ENCODE measurements at regions not wholly inside any gene's neighbourhood (a gene's known extent, or its start where the extent isn't known, plus 50 kb on each side); places are given as distances from the start of the nearest gene placed in this dataset.
"Not testable (repeated sequence)": the region's sequence is repeated elsewhere in the genome, so short reads cannot be mapped to it uniquely, and the experiment has no call there.

DNA sequence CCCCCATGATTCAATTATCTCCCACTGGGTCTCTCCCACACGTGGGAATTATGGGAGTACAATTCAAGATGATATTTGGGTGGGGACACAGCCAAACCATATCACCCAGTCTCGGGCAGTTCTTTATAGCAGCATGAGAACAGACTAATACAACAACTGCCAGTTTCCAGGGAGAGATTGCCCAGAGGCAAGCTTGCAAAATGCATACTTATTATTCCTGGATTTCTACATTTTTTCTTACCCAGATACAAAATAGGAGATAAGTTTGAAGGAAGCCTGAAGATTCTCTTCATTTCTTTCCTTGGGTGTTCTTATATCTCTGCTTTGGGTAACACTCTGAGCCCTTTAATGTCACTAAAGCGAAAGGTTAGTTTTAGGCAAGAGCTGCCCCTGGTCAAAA lies 691.2 kb downstream of the TAF11L14 start:
- DNase-seq (ENCODE audit: low read depth in 2 of 2), result no peak

DNA sequence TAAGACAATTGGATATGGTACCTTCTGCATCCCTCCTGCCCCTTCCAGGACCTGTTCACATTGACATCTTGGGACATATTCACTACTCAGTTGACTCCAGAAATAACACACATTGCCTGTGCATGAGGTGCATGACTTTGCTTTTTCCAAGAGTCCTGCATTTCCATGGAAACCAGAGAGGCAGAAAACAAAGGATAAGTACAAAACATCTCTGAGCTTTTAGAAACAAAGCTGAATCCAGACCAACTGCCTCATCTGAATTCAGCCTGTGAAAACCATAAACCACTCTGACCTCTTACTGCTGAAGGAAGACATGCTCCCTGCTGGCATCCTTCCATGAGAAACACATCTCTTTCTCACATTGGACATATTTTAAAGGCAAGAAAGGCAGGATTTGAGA lies 695.1 kb downstream of the TAF11L14 start:
- DNase-seq (ENCODE audit: low read depth in 2 of 2), result no peak

DNA sequence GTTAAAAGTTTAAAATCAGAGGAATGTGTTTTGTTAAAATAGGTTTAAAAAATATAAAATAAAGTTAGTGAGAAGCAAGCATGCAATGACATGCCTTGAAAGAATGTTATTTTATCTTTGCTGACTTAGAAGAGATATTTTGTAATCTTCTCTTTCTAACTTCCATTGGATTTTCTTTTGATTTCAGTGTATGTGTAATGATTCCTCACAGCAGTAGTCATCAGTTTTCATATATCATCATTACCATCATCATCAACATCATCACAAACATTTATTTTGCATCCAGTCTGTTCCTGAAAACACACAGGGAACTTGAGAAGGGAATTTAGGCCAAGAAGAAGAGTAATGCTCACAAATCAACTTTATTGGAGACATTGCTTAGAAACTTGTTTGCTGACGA lies 699.6 kb downstream of the TAF11L14 start:
- DNase-seq (ENCODE audit: low read depth in 2 of 2), result no peak

DNA sequence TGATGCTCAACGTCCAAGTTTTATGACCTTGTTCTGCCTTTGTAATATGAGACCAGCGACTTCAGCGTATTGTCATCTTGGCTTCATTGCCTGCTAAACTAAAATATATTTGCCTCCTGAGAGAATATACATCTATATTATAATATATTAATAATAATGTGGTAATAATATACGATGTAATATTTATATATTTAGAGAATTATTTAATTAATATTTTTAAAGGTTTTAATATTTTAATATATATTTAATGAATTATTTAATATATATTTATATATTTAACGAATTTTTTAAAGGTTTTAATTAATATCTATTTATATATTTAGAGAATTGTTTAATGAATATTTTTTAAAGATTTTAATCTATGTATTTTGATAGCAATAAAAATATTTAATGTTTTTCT lies 700.7 kb downstream of the TAF11L14 start:
- no peak for DNase-seq (ENCODE audit: low read depth in 2 of 2)

DNA sequence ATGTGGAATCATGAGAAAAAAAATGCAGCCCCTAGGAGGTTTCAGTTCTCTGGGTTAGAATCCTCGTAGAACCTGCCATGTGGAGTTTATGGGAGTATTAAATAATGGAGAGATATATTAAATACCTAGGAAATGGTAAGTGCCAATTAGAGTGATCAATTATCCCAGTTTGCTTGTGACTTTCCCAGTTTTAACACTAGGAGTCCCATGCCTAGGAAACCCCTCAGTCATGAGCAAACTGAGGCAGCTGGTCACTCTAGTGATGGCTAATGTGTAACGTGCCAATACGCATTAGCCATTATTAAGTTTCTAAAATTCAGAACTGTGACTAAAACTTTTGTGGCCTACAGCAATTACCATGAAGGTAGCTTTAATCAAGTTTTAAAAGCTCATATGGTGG lies 720.6 kb downstream of the TAF11L14 start:
- DNase-seq (ENCODE audit: low read depth in 2 of 2), result no peak

DNA sequence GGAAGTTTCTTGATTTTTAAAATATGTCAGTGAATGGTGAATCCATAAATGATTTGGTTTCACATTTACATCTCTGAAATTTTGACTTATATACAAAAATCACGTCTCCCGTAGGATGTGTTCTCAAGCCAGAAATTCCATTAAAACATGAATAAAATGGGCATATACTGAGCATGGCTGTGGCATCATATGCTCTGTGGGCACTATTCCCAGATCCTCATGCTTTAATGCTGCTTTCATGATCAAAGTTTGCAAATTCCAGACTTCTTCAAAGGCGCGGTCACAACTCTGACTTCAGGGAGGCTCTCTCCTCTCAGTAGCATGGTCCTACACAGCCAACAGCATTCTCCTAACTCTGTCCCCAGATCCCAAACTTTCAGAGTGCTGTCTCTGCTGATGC lies 723.2 kb downstream of the TAF11L14 start:
- DNase-seq (ENCODE audit: low read depth in 2 of 2), result no peak

DNA sequence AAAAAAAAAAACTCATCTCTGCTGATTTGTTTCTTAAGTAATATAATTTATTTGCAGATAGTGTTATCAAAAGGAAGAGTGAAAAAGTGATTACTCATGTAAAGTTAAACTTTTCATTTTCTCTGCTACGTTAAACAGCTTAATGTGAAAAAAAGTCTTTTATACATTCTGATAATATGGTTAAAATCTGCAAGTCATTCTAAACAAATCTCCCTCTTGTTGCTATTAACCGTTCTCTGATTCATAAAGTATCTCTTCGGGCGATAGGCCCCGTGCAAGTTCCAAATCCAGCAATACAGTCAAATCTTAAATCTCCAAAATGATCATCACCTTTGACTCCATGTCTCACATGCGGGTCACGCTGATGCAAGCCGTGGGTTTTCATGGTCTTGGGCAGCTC lies 732.0 kb downstream of the TAF11L14 start:
- DNase-seq (ENCODE audit: low read depth in 2 of 2), result no peak

DNA sequence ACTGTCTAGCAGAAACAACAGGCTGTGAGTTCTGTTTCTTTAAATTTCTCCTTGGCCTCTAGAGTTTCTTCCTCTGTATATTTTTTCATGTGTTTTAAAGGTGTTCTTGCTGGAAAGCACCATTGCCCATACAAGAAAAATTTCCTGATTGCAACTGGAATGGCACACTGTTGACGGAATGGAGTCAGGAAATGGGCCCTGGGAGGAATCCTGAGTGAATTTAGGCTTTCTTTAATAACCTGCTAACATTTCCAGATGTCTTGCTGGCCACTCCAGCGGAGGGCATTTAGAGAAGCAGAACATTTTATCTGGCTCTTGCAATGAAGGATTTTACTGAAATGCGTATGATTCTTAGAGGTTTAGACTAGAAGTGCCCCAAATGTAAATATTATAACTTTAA lies 736.3 kb downstream of the TAF11L14 start:
- no peak for DNase-seq (ENCODE audit: low read depth in 2 of 2)

DNA sequence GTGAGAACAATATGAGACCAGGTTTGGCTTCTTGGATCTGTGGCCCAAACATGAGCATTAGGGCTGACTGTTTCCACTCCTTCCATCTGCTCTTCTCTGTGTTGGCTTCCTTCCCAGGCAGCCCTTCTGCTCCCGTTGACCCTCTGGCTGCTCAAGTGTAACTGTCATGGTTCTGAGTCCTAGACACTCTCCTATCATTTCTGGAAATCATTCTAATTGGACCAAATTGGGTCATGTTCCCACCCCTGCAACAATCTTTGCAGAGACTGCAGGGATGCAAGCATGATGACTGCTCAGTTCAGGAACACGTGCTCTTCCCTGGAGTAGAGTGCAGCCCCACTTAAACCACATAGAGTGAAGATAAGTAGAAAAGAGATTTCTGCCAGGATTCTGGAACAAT lies 741.4 kb downstream of the TAF11L14 start:
- DNase-seq (ENCODE audit: low read depth in 2 of 2), result no peak

DNA sequence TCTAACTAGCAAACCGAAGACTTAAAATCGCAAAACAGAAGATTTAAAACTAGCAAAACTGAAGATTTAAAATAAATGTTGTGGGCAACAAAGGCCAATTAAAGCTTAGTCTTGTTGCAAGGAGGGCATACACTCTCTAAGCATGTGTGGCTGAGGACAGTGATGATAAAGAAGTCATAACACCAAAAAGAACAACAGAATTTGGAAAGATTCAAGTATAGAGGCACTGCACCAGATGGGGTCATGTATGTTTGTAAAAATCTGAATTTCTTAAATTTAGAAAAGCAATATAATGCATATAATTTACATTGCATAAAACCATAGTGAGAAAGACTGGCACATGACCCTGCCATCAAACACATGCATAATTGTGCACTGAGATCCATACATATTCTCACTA lies 743.8 kb downstream of the TAF11L14 start:
- no peak for DNase-seq (ENCODE audit: low read depth in 2 of 2)

DNA sequence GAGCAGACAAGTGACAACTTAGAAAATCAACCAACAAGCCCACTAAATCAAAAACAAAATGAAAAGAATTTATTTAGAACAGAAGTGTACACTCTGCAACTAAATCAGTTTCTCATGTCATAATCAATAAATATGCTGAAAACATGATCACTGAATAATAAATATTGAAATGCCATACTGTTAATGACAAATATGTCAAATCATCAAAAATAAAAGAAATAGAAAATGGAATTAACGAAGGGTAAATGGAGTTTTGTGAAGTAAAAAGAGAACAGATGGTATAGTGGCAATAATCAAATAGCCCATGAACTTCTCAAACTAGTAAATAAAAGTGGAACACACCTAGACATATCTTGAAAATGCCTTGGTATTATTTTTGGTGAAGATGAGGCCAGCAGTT lies 744.9 kb downstream of the TAF11L14 start:
- no peak for DNase-seq (ENCODE audit: low read depth in 2 of 2)

DNA sequence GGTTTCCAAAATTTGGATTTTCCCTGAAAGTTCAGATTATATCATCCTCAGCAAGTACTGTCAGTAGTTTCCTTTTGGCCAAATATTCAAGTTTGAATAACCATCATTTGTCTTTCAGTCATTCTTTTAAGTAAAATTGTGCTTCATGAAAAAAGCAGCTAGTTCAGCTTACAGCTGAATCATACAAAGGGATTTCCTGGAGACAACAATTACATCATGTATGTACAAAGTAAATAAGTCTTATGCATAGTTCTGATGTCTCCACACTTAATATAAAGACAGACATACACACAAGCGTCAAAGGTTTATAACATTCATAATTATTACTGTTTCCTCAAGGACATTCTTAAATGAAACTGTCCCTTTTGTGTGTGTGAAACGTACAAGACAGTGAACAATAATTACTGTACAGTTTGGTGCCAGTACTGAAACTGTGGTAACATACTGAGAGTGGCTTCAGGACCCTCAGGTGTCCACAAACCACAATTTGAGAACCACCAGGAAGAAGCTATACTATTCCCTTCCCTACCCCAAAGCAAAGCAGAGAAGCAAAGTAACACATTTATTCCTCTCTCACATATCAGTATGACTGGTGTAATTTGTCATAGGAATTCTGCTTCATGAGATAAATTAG lies 746.6 kb downstream of the TAF11L14 start:
- no peak for DNase-seq (ENCODE audit: low read depth in 2 of 2)

DNA sequence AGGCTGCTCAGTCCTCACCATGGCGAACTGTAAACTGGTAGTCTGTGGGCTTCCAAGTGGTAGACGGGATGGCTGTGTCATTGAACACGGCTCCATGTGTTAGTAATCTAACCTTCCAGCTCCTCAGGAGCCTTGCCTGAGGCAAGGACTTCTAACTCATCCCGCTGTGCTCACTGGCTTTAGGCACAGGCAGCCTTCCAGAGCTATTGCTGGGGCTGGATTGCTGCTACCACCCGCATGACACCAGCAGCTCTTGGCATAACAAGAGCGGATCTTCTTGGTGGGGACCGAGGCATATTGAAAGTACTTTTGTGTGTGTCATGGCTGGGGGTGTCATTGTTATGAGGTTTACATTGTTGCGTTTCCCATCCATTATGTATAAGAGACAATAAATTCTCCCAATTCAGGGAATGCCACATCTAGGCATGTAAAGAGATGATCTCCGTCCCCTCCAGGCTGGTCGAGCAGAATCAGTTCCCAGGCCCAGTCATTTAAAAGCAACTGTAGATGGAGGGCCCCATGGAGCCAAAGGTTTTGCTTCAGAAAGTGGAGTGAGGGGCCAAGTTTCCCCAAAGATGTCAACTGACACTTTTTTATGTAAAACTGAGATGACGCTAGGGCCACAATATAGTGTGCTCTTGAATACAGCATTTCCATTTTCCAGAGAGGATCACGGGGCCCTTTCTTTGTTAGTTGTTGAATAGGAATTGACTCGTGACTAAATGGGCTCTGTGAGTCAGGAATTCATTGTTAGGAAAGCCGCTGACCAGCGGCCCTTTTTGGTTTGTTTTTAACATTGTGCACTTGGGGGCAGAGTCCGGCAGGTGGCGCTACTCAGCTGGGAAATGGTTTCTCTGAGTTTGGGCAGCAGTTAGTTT lies 759.5 kb downstream of the TAF11L14 start:
- peak; percentile 13 for DNase-seq (ENCODE audit: low read depth in 2 of 2)

DNA sequence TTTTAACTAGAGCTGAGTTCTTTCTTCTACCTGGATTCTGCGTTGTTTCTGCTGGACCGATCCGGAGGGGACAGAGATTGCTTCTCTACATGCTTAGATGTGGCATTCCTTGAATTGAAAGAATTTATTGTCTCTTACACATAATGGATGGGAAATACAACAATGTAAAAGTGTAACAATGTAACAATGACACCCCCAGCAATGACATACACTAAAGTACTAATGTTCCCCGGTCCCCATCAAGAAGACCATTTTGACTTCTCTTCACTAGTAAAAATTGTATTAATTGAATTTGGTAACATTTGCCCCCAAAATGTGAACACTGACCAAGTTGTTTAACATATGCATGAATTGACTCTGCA lies 760.2 kb downstream of the TAF11L14 start:
- DNase-seq (ENCODE audit: low read depth in 2 of 2), result no peak

DNA sequence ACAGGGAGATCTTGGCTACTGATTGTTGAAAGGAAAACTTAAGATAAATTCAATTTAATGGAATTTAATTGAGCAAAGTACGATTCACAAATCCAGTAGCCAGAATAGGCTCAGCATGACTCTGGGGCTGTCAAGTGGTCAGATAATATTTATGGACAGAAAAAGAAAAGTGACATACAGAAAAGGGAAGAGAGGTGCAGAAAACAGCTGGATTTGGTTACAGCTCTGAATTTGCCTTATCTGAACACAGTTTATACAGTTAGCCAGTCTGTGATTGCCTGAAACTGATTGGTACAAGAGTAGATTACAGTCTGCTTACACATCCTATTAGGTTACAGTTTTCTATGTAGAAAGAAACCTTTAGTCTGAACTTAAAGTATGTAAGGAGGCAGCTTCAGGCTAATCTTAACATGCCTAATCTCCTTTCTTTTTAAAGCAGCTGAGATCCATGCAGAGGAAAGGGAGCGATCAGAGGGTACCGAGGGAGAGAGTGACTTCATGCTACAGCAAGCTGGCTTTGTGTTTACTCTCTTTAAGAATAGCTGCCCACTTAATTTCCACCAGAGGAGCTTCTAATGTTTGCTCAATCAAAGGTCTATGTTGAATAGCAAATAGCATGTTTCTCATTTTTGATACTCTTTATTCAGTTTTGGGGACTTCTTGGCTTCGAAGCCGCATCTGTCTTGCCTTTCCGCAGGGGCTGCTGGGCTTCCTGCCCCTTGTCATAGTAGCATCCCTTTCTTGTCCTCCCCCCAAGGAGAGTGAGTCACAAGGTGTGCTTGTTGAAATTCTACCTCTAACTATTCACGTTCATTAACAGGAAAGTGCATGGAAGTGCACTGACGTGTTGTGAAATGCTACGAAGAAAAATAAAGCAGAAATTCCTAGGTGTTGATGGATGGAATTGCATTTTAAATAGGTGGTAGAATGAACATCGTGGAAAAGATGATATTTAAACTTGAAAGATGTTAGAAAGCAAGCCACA lies 761.2 kb downstream of the TAF11L14 start:
- no peak for DNase-seq (ENCODE audit: low read depth in 2 of 2)

DNA sequence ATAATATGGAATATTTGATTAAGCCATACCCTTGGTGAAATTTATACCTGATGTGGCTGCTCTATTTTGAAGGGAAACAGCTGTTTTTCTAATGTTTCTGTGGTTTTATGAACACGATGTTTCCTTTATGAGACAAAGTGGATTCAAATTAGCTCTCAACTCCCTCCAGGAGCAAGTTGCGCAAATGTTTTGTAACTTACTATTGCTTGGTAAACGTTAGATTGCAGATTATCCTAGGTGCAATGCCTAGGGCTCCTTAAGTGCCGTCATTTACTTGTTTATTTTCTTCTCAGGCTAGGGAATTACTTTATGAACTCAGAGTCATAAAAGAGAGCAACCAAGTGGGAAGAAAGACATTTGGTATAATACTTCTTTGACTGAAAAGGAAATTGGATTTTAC lies 763.1 kb downstream of the TAF11L14 start:
- DNase-seq (ENCODE audit: low read depth in 2 of 2), result no peak

DNA sequence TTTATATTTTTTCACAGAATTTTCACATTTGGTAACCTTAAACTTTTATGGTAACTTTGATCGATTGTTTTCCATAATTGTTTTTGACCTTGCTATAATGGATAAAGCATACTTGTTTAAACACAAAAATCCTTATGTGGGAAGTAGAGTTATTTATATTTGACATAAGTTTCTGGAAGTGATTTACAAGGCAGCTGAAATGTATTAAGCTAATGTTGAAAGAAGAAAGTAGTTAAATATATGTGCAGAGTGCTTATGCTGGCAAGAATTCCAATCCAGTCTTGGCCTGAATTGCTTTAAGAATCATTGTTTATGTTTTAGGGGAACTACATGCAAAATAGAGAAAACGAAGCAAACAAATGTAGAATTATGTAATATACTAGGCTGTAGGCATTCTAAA lies 763.6 kb downstream of the TAF11L14 start:
- DNase-seq (ENCODE audit: low read depth in 2 of 2), result no peak

DNA sequence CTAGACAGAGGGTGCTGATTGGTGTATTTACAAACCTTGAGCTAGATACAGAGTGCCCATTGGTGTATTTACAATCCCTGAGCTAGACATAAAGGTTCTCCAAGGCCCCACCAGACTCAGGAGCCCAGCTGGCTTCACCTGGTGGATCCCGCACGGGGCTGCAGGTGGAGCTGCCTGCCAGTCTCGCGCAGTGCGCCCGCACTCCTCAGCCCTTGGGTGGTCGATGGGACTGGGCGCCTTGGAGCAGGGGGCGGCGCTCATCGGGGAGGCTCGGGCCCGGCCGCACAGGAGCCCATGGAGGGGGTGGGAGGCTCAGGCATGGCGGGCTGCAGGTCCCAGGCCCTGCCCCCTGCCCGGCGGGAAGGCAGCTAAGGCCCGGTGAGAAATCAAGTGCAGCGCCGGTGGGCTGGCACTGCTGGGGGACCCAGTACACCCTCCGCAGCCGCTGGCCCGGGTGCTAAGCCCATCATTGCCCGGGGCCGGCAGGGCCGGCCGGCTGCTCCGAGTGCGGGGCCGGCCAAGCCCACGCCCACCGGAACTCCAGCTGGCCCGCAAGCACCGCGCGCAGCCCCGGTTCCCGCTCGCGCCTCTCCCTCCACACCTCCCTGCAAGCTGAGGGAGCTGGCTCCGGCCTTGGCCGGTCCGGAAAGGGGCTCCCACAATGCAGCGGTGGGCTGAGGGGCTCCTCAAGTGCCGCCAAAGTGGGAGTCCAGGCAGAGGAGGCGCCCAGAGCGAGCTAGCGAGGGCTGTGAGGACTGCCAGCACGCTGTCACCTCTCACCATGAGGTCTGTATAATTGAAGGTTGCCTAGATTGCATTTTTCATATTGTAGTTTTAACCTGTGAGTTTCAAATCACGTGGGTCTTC lies 765.4 kb downstream of the TAF11L14 start:
- not testable (repeated sequence) for DNase-seq (ENCODE audit: low read depth in 2 of 2)

DNA sequence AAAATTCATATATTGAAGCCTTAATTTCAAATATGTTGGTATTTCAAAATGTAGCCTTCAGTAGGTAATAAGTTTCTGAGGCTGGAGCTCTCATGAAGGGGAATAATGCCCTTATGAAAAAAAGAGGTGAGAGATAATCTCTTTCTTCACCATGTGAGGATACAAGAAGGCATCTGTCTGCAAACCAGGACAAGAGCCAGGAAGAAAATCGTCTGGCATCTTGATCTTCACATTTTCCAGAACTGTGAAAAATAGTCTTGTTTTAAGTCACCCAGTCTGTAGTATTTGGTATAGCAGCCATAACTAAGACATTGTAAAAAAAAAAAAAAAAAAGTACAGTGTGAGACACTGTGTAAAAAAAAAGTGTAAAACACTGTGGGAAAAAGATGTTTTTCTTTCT lies 768.9 kb downstream of the TAF11L14 start:
- DNase-seq (ENCODE audit: low read depth in 2 of 2), result no peak

DNA sequence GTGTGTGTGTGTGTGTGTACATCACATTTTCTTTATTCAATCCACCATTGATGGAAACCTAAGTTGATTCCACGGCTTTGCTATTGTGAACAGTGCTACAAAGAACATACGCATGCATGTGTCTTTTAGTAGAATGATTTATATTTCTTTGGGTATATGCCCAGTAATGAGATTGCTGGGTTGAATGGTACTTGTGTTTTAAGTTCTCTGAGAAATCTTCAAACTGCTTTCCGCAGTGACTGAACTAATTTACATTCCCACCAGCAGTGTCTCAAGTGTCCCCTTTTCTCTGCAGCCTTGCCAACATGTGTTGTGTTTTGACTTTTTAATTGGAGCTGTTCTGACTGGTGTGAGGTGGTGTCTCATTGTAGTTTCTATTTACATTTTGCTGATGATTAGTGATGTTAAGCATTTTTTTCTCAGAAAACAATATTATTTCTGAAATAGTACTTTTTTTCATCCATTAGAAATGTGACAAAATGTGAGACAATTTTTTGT lies 769.7 kb downstream of the TAF11L14 start:
- no peak for DNase-seq (ENCODE audit: low read depth in 2 of 2)

DNA sequence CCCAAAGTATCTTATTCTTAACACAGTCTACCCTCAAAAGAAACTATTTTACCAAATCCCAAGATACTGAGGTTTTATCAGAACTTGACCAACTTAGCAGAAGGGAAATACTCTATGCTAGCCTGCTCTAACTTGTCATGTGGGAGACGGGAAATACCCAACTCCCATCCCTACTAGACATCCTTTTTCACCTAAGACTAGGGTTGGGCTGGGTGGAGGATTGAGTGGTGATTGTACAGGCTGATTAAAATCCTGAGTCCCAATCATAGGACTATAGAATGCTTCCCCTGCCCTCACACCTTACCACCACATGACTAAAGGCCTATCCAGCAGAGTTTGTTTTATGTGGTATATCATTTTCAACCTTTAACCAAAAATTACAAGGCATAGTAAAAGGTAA lies 786.5 kb downstream of the TAF11L14 start:
- DNase-seq (ENCODE audit: low read depth in 2 of 2), result no peak

Data from fibroblast of skin of left biceps (primary cell).